HG03442 (cell line): ENCODE measurements at regions not wholly inside any gene's neighbourhood (a gene's known extent, or its start where the extent isn't known, plus 50 kb on each side); places are given as distances from the start of the nearest gene placed in this dataset.

ENCODE experiments used
- ATAC-seq: cut with Tn5 transposase; IDR thresholded peaks from one replicate; pipeline ENCODE4 v1.9.1; 2021; ENCODE audit warnings: mild to moderate bottlenecking, moderate library complexity; ENCODE audit not compliant: unreplicated experiment

- ATAC-seq = no peak
Measured at GRCh38 chr6:93083337-93084230, 335.8 kb downstream of the EPHA7 start.

- no peak for ATAC-seq
Measured at GRCh38 chr6:93081901-93082300, 337.5 kb downstream of the EPHA7 start.

- ATAC-seq = no peak
Measured at GRCh38 chr6:93079061-93079460, 340.3 kb downstream of the EPHA7 start.

GRCh38 chr6:93073811-93074210 is 345.5 kb downstream of the EPHA7 start:
- no peak for ATAC-seq

GRCh38 chr6:93069856-93070255 is 349.5 kb downstream of the EPHA7 start:
- ATAC-seq = no peak

- no peak for ATAC-seq
Measured at GRCh38 chr6:93059911-93060310, 359.4 kb downstream of the EPHA7 start.

- ATAC-seq = no peak
Measured at GRCh38 chr6:93057584-93057983, 361.8 kb downstream of the EPHA7 start.

- ATAC-seq = no peak
Measured at GRCh38 chr6:93048381-93048780, 371.0 kb downstream of the EPHA7 start.

GRCh38 chr6:93047033-93047432 is 372.3 kb downstream of the EPHA7 start:
- no peak for ATAC-seq

- no peak for ATAC-seq
Measured at GRCh38 chr6:93045156-93045555, 374.2 kb downstream of the EPHA7 start.

GRCh38 chr6:93040375-93040774 is 379.0 kb downstream of the EPHA7 start:
- ATAC-seq = no peak

GRCh38 chr6:93036835-93037234 is 382.5 kb downstream of the EPHA7 start:
- ATAC-seq = no peak

GRCh38 chr6:93035756-93036155 is 383.6 kb downstream of the EPHA7 start:
- no peak for ATAC-seq

- ATAC-seq = no peak
Measured at GRCh38 chr6:93021235-93021915, 398.0 kb downstream of the EPHA7 start.

GRCh38 chr6:93017626-93018025 is 401.7 kb downstream of the EPHA7 start:
- ATAC-seq = no peak

- no peak for ATAC-seq
Measured at GRCh38 chr6:93017213-93017612, 402.1 kb downstream of the EPHA7 start.

- no peak for ATAC-seq
Measured at GRCh38 chr6:93013054-93013453, 406.3 kb downstream of the EPHA7 start.

- ATAC-seq = no peak
Measured at GRCh38 chr6:93008375-93008774, 411.0 kb downstream of the EPHA7 start.

- no peak for ATAC-seq
Measured at GRCh38 chr6:92989656-92990055, 429.7 kb downstream of the EPHA7 start.

- no peak for ATAC-seq
Measured at GRCh38 chr6:92979281-92979680, 440.1 kb downstream of the EPHA7 start.

GRCh38 chr6:92977018-92977417 is 442.3 kb downstream of the EPHA7 start:
- ATAC-seq = no peak

- no peak for ATAC-seq
Measured at GRCh38 chr6:92967362-92967761, 452.0 kb downstream of the EPHA7 start.
